ENCODE measurements at regions not wholly inside any gene's neighbourhood (a gene's known extent, or its start where the extent isn't known, plus 50 kb on each side); places are given as distances from the start of the nearest gene placed in this dataset.

GRCh38 chr1:230515451-230516145 is 89.5 kb upstream of the PGBD5 start:
- DNase-seq (ENCODE audit: low spot score), result no peak

- no peak for DNase-seq (ENCODE audit: low spot score)
These were observed 84.4 kb upstream of the PGBD5 start for GRCh38 chr1:230510496-230510895.

- no peak for DNase-seq (ENCODE audit: low spot score)
These were observed 83.3 kb upstream of the PGBD5 start for GRCh38 chr1:230509281-230509977.

- DNase-seq (ENCODE audit: low spot score), result no peak
These were observed 81.7 kb upstream of the PGBD5 start for GRCh38 chr1:230507666-230508402.

GRCh38 chr1:230507236-230507635 is 81.1 kb upstream of the PGBD5 start:
- no peak for DNase-seq (ENCODE audit: low spot score)

GRCh38 chr1:230506451-230506850 is 80.3 kb upstream of the PGBD5 start:
- DNase-seq (ENCODE audit: low spot score), result no peak

- DNase-seq (ENCODE audit: low spot score), result no peak
These were observed 78.2 kb upstream of the PGBD5 start for GRCh38 chr1:230504310-230504709.

- DNase-seq (ENCODE audit: low spot score), result no peak
These were observed 77.6 kb upstream of the PGBD5 start for GRCh38 chr1:230503726-230504125.

GRCh38 chr1:230502996-230503395 is 76.9 kb upstream of the PGBD5 start:
- no peak for DNase-seq (ENCODE audit: low spot score)

- DNase-seq (ENCODE audit: low spot score), result no peak
These were observed 76.2 kb upstream of the PGBD5 start for GRCh38 chr1:230502306-230502705.

GRCh38 chr1:230501849-230502248 is 75.7 kb upstream of the PGBD5 start:
- no peak for DNase-seq (ENCODE audit: low spot score)

- no peak for DNase-seq (ENCODE audit: low spot score)
These were observed 75.1 kb upstream of the PGBD5 start for GRCh38 chr1:230501242-230501641.

- DNase-seq (ENCODE audit: low spot score), result no peak
These were observed 73.9 kb upstream of the PGBD5 start for GRCh38 chr1:230500063-230500462.

GRCh38 chr1:230499496-230499895 is 73.4 kb upstream of the PGBD5 start:
- DNase-seq (ENCODE audit: low spot score), result no peak

- DNase-seq (ENCODE audit: low spot score), result no peak
These were observed 72.6 kb upstream of the PGBD5 start for GRCh38 chr1:230498704-230499103.

GRCh38 chr1:230496451-230496850 is 70.3 kb upstream of the PGBD5 start:
- DNase-seq (ENCODE audit: low spot score), result no peak

- no peak for DNase-seq (ENCODE audit: low spot score)
These were observed 69.8 kb upstream of the PGBD5 start for GRCh38 chr1:230495891-230496385.

GRCh38 chr1:230495076-230495475 is 68.9 kb upstream of the PGBD5 start:
- DNase-seq (ENCODE audit: low spot score), result no peak

- DNase-seq (ENCODE audit: low spot score), result no peak
These were observed 68.4 kb upstream of the PGBD5 start for GRCh38 chr1:230494514-230494913.

GRCh38 chr1:230494026-230494425 is 67.9 kb upstream of the PGBD5 start:
- no peak for DNase-seq (ENCODE audit: low spot score)

GRCh38 chr1:230493264-230493663 is 67.1 kb upstream of the PGBD5 start:
- DNase-seq (ENCODE audit: low spot score), result no peak

- no peak for DNase-seq (ENCODE audit: low spot score)
These were observed 64.3 kb upstream of the PGBD5 start for GRCh38 chr1:230490436-230490835.
